Prostate gland (tissue), 2 donors: ENCODE measurements at regions not wholly inside any gene's neighbourhood (a gene's known extent, or its start where the extent isn't known, plus 50 kb on each side); places are given as distances from the start of the nearest gene placed in this dataset.
"Not testable (repeated sequence)": the region's sequence is repeated elsewhere in the genome, so short reads cannot be mapped to it uniquely, and the experiment has no call there.

ENCODE experiments used
- POLR2A ChIP-seq: fragments of 450-650 bp; IDR thresholded peaks from one replicate; pipeline ENCODE4 v1.6.1; 2016; ENCODE audit warnings: antibody characterized with exemption, mild to moderate bottlenecking
- POLR2AphosphoS5 ChIP-seq: sonication (generic); formaldehyde crosslinking; IDR thresholded peaks from one replicate; pipeline ENCODE4 v1.6.1; 2017; ENCODE audit warnings: antibody characterized with exemption
- TF ChIP-seq, protein P1 (sequence below), 4 experiments: fragments of 200-600 bp in 2 of 4; fragments of 450-650 bp in 2 of 4; sonication (generic) in 2 of 4; IDR thresholded peaks; 1 replicate in 3 of 4; 2 replicates in 1 of 4; pipeline ENCODE4 v1.5.1; 2016 to 2019; ENCODE audit warnings: antibody characterized with exemption in 4 of 4, mild to moderate bottlenecking in 2 of 4, moderate library complexity in 2 of 4

DNA sequence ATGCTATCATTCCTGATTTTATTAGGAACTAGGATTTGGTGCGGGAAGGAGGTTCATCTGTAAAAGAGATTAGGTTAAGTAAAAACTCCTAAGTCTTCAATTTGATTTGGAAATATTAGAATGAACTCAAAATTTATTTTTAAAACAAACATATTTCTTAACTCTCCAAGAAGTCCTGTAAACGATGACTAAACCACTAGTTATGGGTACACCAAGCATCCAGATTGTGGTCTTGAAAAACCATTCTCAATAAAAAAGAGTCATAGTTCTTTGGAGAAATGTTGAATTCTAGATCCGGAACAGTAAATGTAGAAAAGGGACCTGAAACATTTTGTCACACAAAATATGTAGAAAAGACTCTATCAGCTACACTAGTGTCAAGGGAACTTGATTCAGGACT, 116.9 kb downstream of the ARHGAP11B start:
- TF ChIP-seq, protein P1, sequence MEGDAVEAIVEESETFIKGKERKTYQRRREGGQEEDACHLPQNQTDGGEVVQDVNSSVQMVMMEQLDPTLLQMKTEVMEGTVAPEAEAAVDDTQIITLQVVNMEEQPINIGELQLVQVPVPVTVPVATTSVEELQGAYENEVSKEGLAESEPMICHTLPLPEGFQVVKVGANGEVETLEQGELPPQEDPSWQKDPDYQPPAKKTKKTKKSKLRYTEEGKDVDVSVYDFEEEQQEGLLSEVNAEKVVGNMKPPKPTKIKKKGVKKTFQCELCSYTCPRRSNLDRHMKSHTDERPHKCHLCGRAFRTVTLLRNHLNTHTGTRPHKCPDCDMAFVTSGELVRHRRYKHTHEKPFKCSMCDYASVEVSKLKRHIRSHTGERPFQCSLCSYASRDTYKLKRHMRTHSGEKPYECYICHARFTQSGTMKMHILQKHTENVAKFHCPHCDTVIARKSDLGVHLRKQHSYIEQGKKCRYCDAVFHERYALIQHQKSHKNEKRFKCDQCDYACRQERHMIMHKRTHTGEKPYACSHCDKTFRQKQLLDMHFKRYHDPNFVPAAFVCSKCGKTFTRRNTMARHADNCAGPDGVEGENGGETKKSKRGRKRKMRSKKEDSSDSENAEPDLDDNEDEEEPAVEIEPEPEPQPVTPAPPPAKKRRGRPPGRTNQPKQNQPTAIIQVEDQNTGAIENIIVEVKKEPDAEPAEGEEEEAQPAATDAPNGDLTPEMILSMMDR (IDR thresholded peaks at IDR 0.05) = not testable (repeated sequence)
- TF ChIP-seq POLR2A, POLR2AphosphoS5: not testable (repeated sequence)
